Progenitor cell of endocrine pancreas (in vitro differentiated cells): ENCODE measurements at regions not wholly inside any gene's neighbourhood (a gene's known extent, or its start where the extent isn't known, plus 50 kb on each side); places are given as distances from the start of the nearest gene placed in this dataset.

Experiments used
- DNase-seq: peaks from one replicate; pipeline ENCODE4 v3.0.0; 2021; ENCODE audit warnings: low spot score; ENCODE audit not compliant: unreplicated experiment
- H3K27ac Mint-ChIP-seq: 2 replicates; pipeline ENCODE4 v1.8.0; 2021; ENCODE audit warnings: mild to moderate bottlenecking, moderate library complexity, mixed read lengths
- H3K27me3 Mint-ChIP-seq: 2 replicates; pipeline ENCODE4 v1.8.0; 2021; ENCODE audit warnings: mixed read lengths
- H3K36me3 Mint-ChIP-seq: 2 replicates; pipeline ENCODE4 v1.8.0; 2022; ENCODE audit warnings: mixed read lengths; ENCODE audit not compliant: insufficient read depth
- H3K4me1 Mint-ChIP-seq: 2 replicates; pipeline ENCODE4 v1.8.0; 2021; ENCODE audit warnings: low read depth, mixed read lengths
- H3K4me3 Mint-ChIP-seq: 2 replicates; pipeline ENCODE4 v1.8.0; 2021; ENCODE audit warnings: low read depth, mild to moderate bottlenecking, moderate library complexity, mixed read lengths
- H3K9me3 Mint-ChIP-seq: 2 replicates; pipeline ENCODE4 v1.8.0; 2021; ENCODE audit warnings: low read depth, mixed read lengths
- CTCF ChIP-seq: fragments of 200-600 bp; sonication (generic); IDR thresholded peaks from one replicate; pipeline ENCODE4 v1.5.0; 2021; ENCODE audit warnings: antibody characterized with exemption, mild to moderate bottlenecking; ENCODE audit not compliant: unreplicated experiment

- H3K9me3 Mint-ChIP-seq: no peaks in the 10 kb centered on the region
- H3K36me3 Mint-ChIP-seq: no peaks in the 10 kb centered on the region
- no peak for TF ChIP-seq CTCF
- H3K4me3 Mint-ChIP-seq: no peak overlapping the region
- no peaks in the 10 kb centered on the region for H3K27me3 Mint-ChIP-seq
- no peak for DNase-seq
- H3K4me1 Mint-ChIP-seq: no peaks in the 10 kb centered on the region
- H3K27ac Mint-ChIP-seq: no peak overlapping the region
Measured at GRCh38 chr9:103881419-103881818, 212.7 kb upstream of the SMC2 start.

GRCh38 chr9:103889989-103890388, 204.1 kb upstream of the SMC2 start:
- Mint-ChIP-seq H3K4me1 (no peaks in the 10 kb centered on the region), H3K27ac (no peak overlapping the region), H3K27me3 (no peaks in the 10 kb centered on the region), H3K36me3 (no peaks in the 10 kb centered on the region), H3K4me3 (no peak overlapping the region), H3K9me3 (no peaks in the 10 kb centered on the region)
- TF ChIP-seq CTCF: no peak
- no peak for DNase-seq

GRCh38 chr9:103894184-103894583, 199.9 kb upstream of the SMC2 start:
- no peak for DNase-seq
- H3K9me3 Mint-ChIP-seq: no peaks in the 10 kb centered on the region
- H3K27me3 Mint-ChIP-seq: no peaks in the 10 kb centered on the region
- no peaks in the 10 kb centered on the region for H3K4me1 Mint-ChIP-seq
- no peaks in the 10 kb centered on the region for H3K36me3 Mint-ChIP-seq
- H3K27ac Mint-ChIP-seq: no peak overlapping the region
- no peak for TF ChIP-seq CTCF
- no peak overlapping the region for H3K4me3 Mint-ChIP-seq

- Mint-ChIP-seq H3K36me3 (no peaks in the 10 kb centered on the region), H3K9me3 (no peaks in the 10 kb centered on the region), H3K4me3 (no peak overlapping the region), H3K4me1 (no peaks in the 10 kb centered on the region), H3K27me3 (no peaks in the 10 kb centered on the region), H3K27ac (no peak overlapping the region)
- TF ChIP-seq CTCF: no peak
- no peak for DNase-seq
Measured at GRCh38 chr9:103898550-103898949, 195.6 kb upstream of the SMC2 start.

- no peak for DNase-seq
- no peak overlapping the region for H3K4me3 Mint-ChIP-seq
- H3K4me1 Mint-ChIP-seq: no peaks in the 10 kb centered on the region
- no peaks in the 10 kb centered on the region for H3K36me3 Mint-ChIP-seq
- H3K27ac Mint-ChIP-seq: no peak overlapping the region
- no peak for TF ChIP-seq CTCF
- no peaks in the 10 kb centered on the region for H3K9me3 Mint-ChIP-seq
- no peaks in the 10 kb centered on the region for H3K27me3 Mint-ChIP-seq
Measured at GRCh38 chr9:103899866-103900265, 194.2 kb upstream of the SMC2 start.
